Kidney glomerular epithelial cell (primary cell): ENCODE measurements at regions not wholly inside any gene's neighbourhood (a gene's known extent, or its start where the extent isn't known, plus 50 kb on each side); places are given as distances from the start of the nearest gene placed in this dataset.

ENCODE experiments used
- DNase-seq: peaks from one replicate; lab custom pipeline; 2025; lab: John Stamatoyannopoulos, UW

- DNase-seq = no peak
Measured at GRCh38 chrX:3257471-3257870, 89.0 kb downstream of the MXRA5 start.

GRCh38 chrX:3256868-3257267 is 89.6 kb downstream of the MXRA5 start:
- no peak for DNase-seq

- DNase-seq = no peak
Measured at GRCh38 chrX:3252744-3253143, 93.7 kb downstream of the MXRA5 start.

GRCh38 chrX:3250966-3251365 is 95.5 kb downstream of the MXRA5 start:
- DNase-seq = no peak

- DNase-seq = no peak
Measured at GRCh38 chrX:3244955-3245354, 101.5 kb downstream of the MXRA5 start.

GRCh38 chrX:3244203-3244743 is 102.2 kb downstream of the MXRA5 start:
- DNase-seq = peak; percentile 19

- no peak for DNase-seq
Measured at GRCh38 chrX:3232262-3232923, 114.1 kb downstream of the MXRA5 start.

- no peak for DNase-seq
Measured at GRCh38 chrX:3231766-3232165, 114.7 kb downstream of the MXRA5 start.

- no peak for DNase-seq
Measured at GRCh38 chrX:3230496-3230895, 116.0 kb downstream of the MXRA5 start.

- no peak for DNase-seq
Measured at GRCh38 chrX:3227526-3227925, 118.9 kb downstream of the MXRA5 start.

GRCh38 chrX:3226087-3226486 is 120.4 kb downstream of the MXRA5 start:
- no peak for DNase-seq

- DNase-seq = no peak
Measured at GRCh38 chrX:3221643-3222042, 124.8 kb downstream of the MXRA5 start.

GRCh38 chrX:3219667-3220066 is 126.8 kb downstream of the MXRA5 start:
- DNase-seq = no peak

GRCh38 chrX:3219231-3219630 is 127.2 kb downstream of the MXRA5 start:
- DNase-seq = no peak

- no peak for DNase-seq
Measured at GRCh38 chrX:3218442-3218841, 128.0 kb downstream of the MXRA5 start.

- DNase-seq = no peak
Measured at GRCh38 chrX:3216581-3217180, 129.8 kb downstream of the MXRA5 start.

GRCh38 chrX:3215249-3215648 is 131.2 kb downstream of the MXRA5 start:
- no peak for DNase-seq

- no peak for DNase-seq
Measured at GRCh38 chrX:3206314-3206713, 140.1 kb downstream of the MXRA5 start.

GRCh38 chrX:3204606-3205005 is 141.8 kb downstream of the MXRA5 start:
- no peak for DNase-seq

- no peak for DNase-seq
Measured at GRCh38 chrX:3195845-3196244, 150.6 kb downstream of the MXRA5 start.

GRCh38 chrX:3192835-3193234 is 151.6 kb downstream of the ARSF start:
- DNase-seq = no peak

GRCh38 chrX:3191796-3192195 is 150.5 kb downstream of the ARSF start:
- no peak for DNase-seq

- DNase-seq = no peak
Measured at GRCh38 chrX:3191201-3191600, 149.9 kb downstream of the ARSF start.
